ENCODE measurements at regions not wholly inside any gene's neighbourhood (a gene's known extent, or its start where the extent isn't known, plus 50 kb on each side); places are given as distances from the start of the nearest gene placed in this dataset.

DNA sequence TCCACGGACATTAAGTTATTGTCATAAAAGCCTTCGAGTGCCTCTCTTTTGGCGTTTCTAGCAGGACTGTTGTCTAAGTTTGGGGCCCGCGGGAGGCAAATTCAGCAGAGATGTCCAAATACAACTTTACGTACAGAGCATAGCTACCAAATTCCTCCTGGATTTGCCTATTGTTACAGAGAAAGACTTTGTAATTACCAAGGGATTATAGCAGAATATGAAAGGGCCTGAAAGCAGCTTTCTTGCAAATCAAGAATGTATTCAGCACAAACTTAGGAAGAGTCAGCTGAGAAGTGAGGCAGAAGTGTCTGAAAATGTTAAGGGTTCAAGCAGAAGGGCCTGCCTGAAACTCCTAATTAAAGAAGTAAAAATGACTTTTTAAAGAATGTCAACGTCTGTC is 1053.5 kb upstream of the TENM3 start:
- H3K4me3 ChIP-seq (ENCODE audit: control insufficient read depth, low read depth, low read length) = no peak overlapping the region
- DNase-seq (ENCODE audit: low read depth) = no peak
- TF ChIP-seq, protein P1, sequence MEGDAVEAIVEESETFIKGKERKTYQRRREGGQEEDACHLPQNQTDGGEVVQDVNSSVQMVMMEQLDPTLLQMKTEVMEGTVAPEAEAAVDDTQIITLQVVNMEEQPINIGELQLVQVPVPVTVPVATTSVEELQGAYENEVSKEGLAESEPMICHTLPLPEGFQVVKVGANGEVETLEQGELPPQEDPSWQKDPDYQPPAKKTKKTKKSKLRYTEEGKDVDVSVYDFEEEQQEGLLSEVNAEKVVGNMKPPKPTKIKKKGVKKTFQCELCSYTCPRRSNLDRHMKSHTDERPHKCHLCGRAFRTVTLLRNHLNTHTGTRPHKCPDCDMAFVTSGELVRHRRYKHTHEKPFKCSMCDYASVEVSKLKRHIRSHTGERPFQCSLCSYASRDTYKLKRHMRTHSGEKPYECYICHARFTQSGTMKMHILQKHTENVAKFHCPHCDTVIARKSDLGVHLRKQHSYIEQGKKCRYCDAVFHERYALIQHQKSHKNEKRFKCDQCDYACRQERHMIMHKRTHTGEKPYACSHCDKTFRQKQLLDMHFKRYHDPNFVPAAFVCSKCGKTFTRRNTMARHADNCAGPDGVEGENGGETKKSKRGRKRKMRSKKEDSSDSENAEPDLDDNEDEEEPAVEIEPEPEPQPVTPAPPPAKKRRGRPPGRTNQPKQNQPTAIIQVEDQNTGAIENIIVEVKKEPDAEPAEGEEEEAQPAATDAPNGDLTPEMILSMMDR (IDR thresholded peaks at IDR 0.05; ENCODE audit: control insufficient read depth, insufficient read depth, low read depth, low read length, missing control alignments) = no peak

DNA sequence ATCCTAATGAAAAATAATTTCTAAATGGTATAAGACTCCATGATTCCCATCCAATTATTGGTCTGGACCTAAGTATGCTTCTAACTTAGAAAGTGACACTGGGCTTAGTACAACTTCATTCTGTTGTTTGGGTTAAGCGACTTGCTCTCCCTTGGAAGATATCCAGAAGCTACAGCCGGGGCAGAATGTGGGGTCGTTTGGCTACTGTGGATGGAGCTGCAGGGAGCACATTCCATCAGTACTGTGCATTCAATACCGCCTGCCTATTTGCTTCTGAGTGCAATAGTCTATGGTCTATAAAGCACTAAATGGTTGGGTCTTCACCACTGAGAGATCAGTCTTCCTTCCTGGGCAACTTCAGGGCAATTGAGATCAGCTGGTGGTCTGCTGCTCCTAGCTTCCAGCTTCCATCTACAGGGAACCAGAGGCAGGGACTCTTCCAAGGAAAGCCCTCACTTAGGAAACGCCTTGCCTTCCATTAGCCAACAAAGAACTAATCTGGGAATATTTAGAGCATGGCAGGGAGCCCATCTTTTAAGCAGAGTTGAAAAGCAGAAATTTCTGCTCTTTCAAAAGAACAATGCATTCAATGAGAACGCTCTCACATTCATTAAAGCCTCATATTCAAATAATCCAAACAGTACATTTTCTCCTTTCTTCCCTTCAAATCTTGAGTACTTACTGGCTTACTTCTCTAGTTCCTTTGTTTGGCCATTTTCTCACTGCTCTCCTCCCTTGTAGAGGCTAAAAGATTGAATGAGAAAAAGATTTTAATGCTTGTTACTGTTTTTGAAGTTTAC is 1049.9 kb upstream of the TENM3 start:
- no peak overlapping the region for H3K4me3 ChIP-seq (ENCODE audit: control insufficient read depth, low read depth, low read length)
- no peak for DNase-seq (ENCODE audit: low read depth)
- TF ChIP-seq, protein P1 (IDR thresholded peaks at IDR 0.05; ENCODE audit: control insufficient read depth, insufficient read depth, low read depth, low read length, missing control alignments) = no peak

DNA sequence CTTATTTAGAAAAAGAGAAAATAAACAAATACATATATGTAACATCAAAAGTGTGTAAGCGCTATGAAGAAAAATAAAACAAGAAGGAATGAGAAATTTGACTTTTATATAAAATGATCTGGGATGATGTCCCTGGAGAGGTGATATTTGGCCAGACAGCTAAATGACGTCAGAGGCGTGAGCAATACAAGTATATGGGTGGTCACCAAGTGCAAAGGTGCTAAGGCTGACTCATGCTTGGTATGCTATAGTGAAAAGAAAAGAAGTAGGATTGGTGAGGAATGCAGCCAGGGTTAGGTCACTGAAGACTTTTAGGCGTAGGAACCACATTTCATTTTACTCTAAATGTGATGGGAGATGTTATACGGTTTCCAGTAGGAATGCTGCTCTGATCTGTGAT is 1049.1 kb upstream of the TENM3 start:
- TF ChIP-seq, protein P1 (IDR thresholded peaks at IDR 0.05; ENCODE audit: control insufficient read depth, insufficient read depth, low read depth, low read length, missing control alignments) = no peak
- DNase-seq (ENCODE audit: low read depth) = no peak
- H3K4me3 ChIP-seq (ENCODE audit: control insufficient read depth, low read depth, low read length) = no peak overlapping the region

DNA sequence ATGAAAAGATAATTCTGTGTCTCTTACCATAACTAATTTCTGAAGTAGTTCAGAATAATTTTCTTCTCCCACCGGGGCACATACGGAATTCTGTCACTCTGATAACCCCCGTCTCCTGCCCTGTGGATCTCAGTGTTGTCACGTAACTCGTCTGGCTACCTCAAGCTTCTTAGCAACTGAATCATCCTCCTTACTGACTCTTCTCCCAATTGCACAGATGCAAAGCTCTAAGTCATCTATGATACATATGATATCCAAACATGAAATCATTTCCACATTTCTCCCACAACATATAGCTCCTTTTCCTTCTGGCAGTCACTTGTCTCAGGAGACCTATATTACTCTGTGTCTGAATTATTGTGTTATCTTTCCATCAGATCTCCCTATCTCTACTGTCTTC is 1043.1 kb upstream of the TENM3 start:
- no peak overlapping the region for H3K4me3 ChIP-seq (ENCODE audit: control insufficient read depth, low read depth, low read length)
- no peak for DNase-seq (ENCODE audit: low read depth)
- TF ChIP-seq, protein P1 (IDR thresholded peaks at IDR 0.05; ENCODE audit: control insufficient read depth, insufficient read depth, low read depth, low read length, missing control alignments) = no peak

DNA sequence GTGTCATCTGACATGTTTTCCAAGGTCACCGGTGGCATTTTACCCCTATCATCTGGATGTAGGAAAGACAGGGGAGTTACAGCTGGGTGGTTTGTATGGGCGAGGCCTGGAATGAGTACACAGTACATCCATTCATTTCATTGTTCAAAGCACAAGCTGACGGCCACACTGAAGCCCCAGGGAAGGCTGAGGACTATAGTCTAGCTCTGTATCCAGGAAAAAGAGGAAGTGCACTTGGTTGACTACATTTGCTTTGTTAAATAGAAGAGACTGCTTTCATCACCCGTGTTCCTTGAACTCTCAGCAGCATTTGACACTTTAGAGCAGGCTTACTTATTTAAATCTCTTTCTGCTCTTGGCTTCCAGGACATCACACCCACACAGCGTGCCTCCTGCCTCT is 1041.0 kb upstream of the TENM3 start:
- TF ChIP-seq, protein P1 (IDR thresholded peaks at IDR 0.05; ENCODE audit: control insufficient read depth, insufficient read depth, low read depth, low read length, missing control alignments) = no peak
- no peak for DNase-seq (ENCODE audit: low read depth)
- no peak overlapping the region for H3K4me3 ChIP-seq (ENCODE audit: control insufficient read depth, low read depth, low read length)

DNA sequence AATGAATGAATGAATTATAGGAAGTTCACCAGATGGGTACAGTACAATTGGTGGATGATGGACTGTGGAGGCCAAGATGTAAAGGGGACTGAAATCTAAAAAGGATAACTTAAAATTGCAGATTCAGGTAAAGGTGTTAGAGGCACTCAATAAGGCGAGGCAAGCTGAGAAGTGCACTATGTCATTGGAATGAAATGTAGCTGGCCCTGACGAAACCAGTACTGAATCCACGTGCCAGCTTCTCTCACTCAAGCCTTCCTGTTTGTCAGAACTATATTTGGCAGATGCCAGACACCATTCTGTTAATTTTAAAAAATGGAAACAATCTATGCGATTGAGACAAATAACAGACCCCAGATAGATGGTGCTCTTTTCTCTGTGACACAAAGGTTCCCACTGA is 1039.1 kb upstream of the TENM3 start:
- DNase-seq (ENCODE audit: low read depth) = no peak
- TF ChIP-seq, protein P1 (IDR thresholded peaks at IDR 0.05; ENCODE audit: control insufficient read depth, insufficient read depth, low read depth, low read length, missing control alignments) = no peak
- H3K4me3 ChIP-seq (ENCODE audit: control insufficient read depth, low read depth, low read length) = no peak overlapping the region

Measured in AG09309 (cell line).